ENCODE measurements at regions not wholly inside any gene's neighbourhood (a gene's known extent, or its start where the extent isn't known, plus 50 kb on each side); places are given as distances from the start of the nearest gene placed in this dataset.

GRCh38 chr9:28443461-28443860 is 870.2 kb upstream of the C9orf72 start (continued):
- TF ChIP-seq RFX5 (IDR thresholded peaks at IDR 0.05; ENCODE audit: borderline replicate concordance, low read depth, low read length) (no peak), POLR2AphosphoS5 (IDR thresholded peaks at IDR 0.05; ENCODE audit: low read depth, low read length) (no peak)
